ENCODE measurements at regions not wholly inside any gene's neighbourhood (a gene's known extent, or its start where the extent isn't known, plus 50 kb on each side); places are given as distances from the start of the nearest gene placed in this dataset.

DNA sequence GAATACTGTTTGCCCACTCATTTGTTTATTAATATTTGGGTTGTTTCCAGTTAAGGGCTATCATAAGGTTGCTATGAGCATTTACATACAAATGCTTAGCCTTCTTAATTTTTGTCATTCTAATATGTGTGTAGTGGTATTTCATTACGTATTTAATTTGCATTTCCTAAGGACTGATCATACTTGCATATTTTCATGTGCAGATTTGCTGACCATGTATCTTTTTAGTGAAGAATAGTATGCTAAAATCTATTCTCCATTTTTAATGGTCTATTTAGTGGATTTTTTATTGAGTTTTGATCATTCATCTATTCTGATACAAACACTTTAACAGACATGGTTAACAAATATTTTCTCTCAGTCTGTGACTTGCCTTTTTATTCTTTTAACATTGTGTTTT lies 949.5 kb downstream of the RAB28 start:
- H3K36me3 ChIP-seq: no peaks in the 10 kb centered on the region
- H3K27me3 ChIP-seq (replicated peaks in 1 of 7): no peaks in the 10 kb centered on the region
- intact Hi-C loops (cut with DNase I; ENCODE audit: low total_unique reads): no loop called here
- H3K27ac ChIP-seq: no peak overlapping the region
- H3K4me1 ChIP-seq: no peaks in the 10 kb centered on the region
- WGBS, 5 donors: 74 to 91% (median 90%) methylated on average over 1 of the region's 1 CpG
- DNase-seq: no peak
- TF ChIP-seq POLR2A (IDR thresholded peaks at IDR 0.05) (no peak), CTCF (IDR thresholded peaks at IDR 0.05 in 8 of 11, conservative IDR thresholded peaks at IDR 0.05 in 3 of 11) (no peak), POLR2AphosphoS5 (IDR thresholded peaks at IDR 0.05) (no peak)
- H3K4me3 ChIP-seq: no peak overlapping the region
- H3K9me3 ChIP-seq: peaks cover 0 to 5% (median 0%) of the 10 kb centered on the region in 8 donors

DNA sequence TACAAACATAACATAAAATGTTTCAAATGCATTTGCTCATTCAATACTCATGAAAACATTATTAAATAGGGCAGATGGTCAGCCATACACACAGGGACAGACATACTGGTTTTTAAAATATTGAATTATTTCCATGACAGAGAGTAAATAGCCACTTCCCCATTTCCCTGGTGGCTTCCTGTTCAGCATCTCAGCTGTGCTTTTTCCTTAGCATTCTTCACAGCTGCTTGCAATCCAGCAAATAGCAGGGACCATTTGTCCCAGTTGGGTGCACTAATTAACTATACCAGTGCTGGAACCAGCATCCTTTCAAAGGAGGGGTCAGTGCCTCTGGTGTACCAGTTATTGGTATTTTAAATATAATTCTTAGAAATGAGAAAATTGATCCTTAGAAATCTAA lies 964.7 kb downstream of the RAB28 start:
- intact Hi-C loops (cut with DNase I; ENCODE audit: low total_unique reads): no loop called here
- Histone ChIP-seq H3K4me3 (no peak overlapping the region), H3K27me3 (replicated peaks in 1 of 7) (no peaks in the 10 kb centered on the region), H3K27ac (no peak overlapping the region), H3K9me3 (peaks cover 0 to 20% (median 13%) of the 10 kb centered on the region in 8 donors), H3K4me1 (no peaks in the 10 kb centered on the region), H3K36me3 (no peaks in the 10 kb centered on the region)
- DNase-seq: no peak
- TF ChIP-seq POLR2AphosphoS5 (IDR thresholded peaks at IDR 0.05) (no peak), CTCF (IDR thresholded peaks at IDR 0.05 in 8 of 11, conservative IDR thresholded peaks at IDR 0.05 in 3 of 11) (no peak), POLR2A (IDR thresholded peaks at IDR 0.05) (no peak)

DNA sequence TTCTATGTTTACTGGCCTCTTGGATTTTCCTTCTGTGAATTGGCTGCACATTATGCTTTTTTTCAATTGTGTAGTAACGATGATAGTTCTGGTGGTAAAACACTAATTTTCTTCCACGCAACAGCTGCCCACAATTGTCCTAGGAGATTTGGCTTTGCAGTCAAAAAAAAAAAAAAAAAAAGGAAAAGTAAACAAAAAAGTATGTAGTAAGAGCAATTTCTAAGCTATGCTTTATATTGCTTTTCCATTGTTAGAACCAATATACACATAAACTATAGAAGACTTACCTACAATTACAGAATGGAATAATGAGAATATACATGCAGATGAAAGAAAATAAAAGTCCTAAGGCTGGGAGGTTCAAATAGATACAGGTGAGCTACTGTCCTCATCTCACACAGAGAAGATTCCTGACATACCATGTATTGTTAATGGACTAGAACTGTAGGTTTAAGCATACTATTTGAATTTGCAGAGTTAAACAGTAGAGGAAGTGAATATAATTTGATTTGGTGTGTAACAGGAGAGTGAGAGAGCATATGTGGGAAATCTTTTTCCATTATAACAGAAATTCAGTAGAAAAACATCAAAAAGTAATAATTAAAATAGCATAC lies 976.2 kb downstream of the RAB28 start:
- TF ChIP-seq POLR2AphosphoS5 (IDR thresholded peaks at IDR 0.05) (no peak), CTCF (IDR thresholded peaks at IDR 0.05 in 8 of 11, conservative IDR thresholded peaks at IDR 0.05 in 3 of 11) (no peak), POLR2A (IDR thresholded peaks at IDR 0.05) (no peak)
- no peaks in the 10 kb centered on the region for H3K36me3 ChIP-seq
- no peak overlapping the region for H3K27ac ChIP-seq
- DNase-seq: no peak
- no peak overlapping the region for H3K4me3 ChIP-seq
- H3K4me1 ChIP-seq: no peaks in the 10 kb centered on the region
- H3K27me3 ChIP-seq (replicated peaks in 1 of 7): no peaks in the 10 kb centered on the region
- H3K9me3 ChIP-seq: peaks cover 0 to 14% (median 0%) of the 10 kb centered on the region in 8 donors
- intact Hi-C loops (cut with DNase I; ENCODE audit: low total_unique reads): no loop called here
- 82 to 95% (median 89%) methylated on average over 2 of the region's 2 CpGs for WGBS, 5 donors

DNA sequence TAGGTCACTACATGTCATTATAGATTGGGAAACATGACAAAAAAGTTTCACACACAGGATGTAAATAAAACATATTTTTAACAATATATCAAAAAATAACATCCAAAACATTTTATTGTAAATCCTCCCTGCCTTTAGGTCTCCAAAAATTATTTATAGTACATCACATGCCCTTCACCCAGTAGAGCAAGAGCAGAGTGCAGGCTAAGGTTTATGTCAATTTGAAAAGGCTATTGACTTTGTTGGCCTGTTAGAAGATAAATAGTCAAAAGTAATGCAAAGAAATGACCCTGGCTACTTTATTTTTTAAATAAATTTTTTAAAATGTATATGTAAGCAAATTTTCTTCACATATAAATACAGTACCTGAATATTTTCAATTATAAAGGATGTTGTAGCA lies 983.7 kb downstream of the RAB28 start:
- TF ChIP-seq CTCF (IDR thresholded peaks at IDR 0.05 in 8 of 11, conservative IDR thresholded peaks at IDR 0.05 in 3 of 11) (no peak), POLR2AphosphoS5 (IDR thresholded peaks at IDR 0.05) (no peak), POLR2A (IDR thresholded peaks at IDR 0.05) (no peak)
- H3K27me3 ChIP-seq (replicated peaks in 1 of 7): no peaks in the 10 kb centered on the region
- intact Hi-C loops (cut with DNase I; ENCODE audit: low total_unique reads): no loop called here

More for the DNA sequence above, 983.7 kb downstream of the RAB28 start:
- no peak overlapping the region for H3K4me3 ChIP-seq
- H3K27ac ChIP-seq: no peak overlapping the region
- H3K4me1 ChIP-seq: no peaks in the 10 kb centered on the region
- no peak for DNase-seq
- H3K9me3 ChIP-seq: peaks cover 0 to 14% (median 0%) of the 10 kb centered on the region in 8 donors
- no peaks in the 10 kb centered on the region for H3K36me3 ChIP-seq
